Endothelial cell of umbilical vein (primary cell): ENCODE measurements at regions not wholly inside any gene's neighbourhood (a gene's known extent, or its start where the extent isn't known, plus 50 kb on each side); places are given as distances from the start of the nearest gene placed in this dataset.

ENCODE experiments used
- BruUV-seq: library from RNA; stranded (reverse); fragments of 400-500 nt; replicated peaks from 2 replicates; lab custom pipeline; 2021; lab: Mats Ljungman, UMichigan
- CTCF ChIA-PET: fragments of 300-600, 350-600 bp; sonication (Branson Sonifier 250); formaldehyde crosslinking; loops from one replicate; lab custom pipeline; 2021; ENCODE audit warnings: antibody characterized with exemption, inconsistent platforms; lab: Charles Lee
- POLR2A ChIA-PET: fragments of 300-600, 350-600 bp; sonication (Branson Sonifier 250); formaldehyde crosslinking; loops from one replicate; lab custom pipeline; 2021; ENCODE audit warnings: antibody characterized with exemption, inconsistent platforms; lab: Charles Lee
- DNase-seq: peaks from one replicate; pipeline ENCODE4 v3.0.0-alpha.2; 2011; ENCODE audit warnings: low read depth, low spot score
- FAIRE-seq: peaks from 2 replicates; lab custom pipeline; 2011; peaks lifted over from hg19 to GRCh38; lab: Jason Lieb, UNC
- H2AFZ ChIP-seq: 2 replicates; pipeline ENCODE4 v1.6.0; 2012; ENCODE audit warnings: low read depth, low read length, control low read depth, inconsistent platforms
- H3K27ac ChIP-seq: 2 replicates; pipeline ENCODE4 v1.5.1; 2011; ENCODE audit warnings: low read depth, mild to moderate bottlenecking, control low read depth, low read length, moderate library complexity; ENCODE audit not compliant: insufficient read depth
- H3K27me3 ChIP-seq, 2 experiments: 2 replicates each; pipeline versions ENCODE4 v1.6.0 to v1.6.1; 2011; ENCODE audit warnings: low read length in 2 of 2, mixed read lengths in 1 of 2; ENCODE audit not compliant: control insufficient read depth in 2 of 2, insufficient read depth in 2 of 2
- H3K36me3 ChIP-seq, 2 experiments: 2 replicates in 1 of 2; 3 replicates in 1 of 2; pipeline ENCODE4 v1.5.1; 2011; ENCODE audit warnings: low read length in 2 of 2, mild to moderate bottlenecking in 1 of 2, moderate library complexity in 1 of 2; ENCODE audit not compliant: control insufficient read depth in 2 of 2, insufficient read depth in 2 of 2; ENCODE audit errors: extremely low read depth in 1 of 2
- H3K4me1 ChIP-seq: 3 replicates; pipeline ENCODE4 v1.5.1; 2011; ENCODE audit warnings: mild to moderate bottlenecking, low read length; ENCODE audit not compliant: control insufficient read depth, insufficient read depth; ENCODE audit errors: extremely low read depth
- H3K4me2 ChIP-seq: 2 replicates; pipeline ENCODE4 v1.6.1; 2011; ENCODE audit warnings: low read length, control low read depth, mixed read lengths; ENCODE audit not compliant: insufficient read depth
- H3K4me3 ChIP-seq, 3 experiments: fragments of 200-600 bp in 1 of 3; sonication (generic), shearing (Covaris generic) in 1 of 3; replicated peaks in 1 of 3; 2 replicates each; pipeline ENCODE4 v1.5.1; 2011 to 2016; ENCODE audit warnings: control low read depth in 3 of 3, low read length in 3 of 3, mild to moderate bottlenecking in 2 of 3, inconsistent platforms in 1 of 3, low read depth in 1 of 3, moderate library complexity in 1 of 3; ENCODE audit not compliant: insufficient read depth in 1 of 3
- H3K79me2 ChIP-seq: 2 replicates; pipeline ENCODE4 v1.6.0; 2012; ENCODE audit warnings: low read length, inconsistent platforms; ENCODE audit not compliant: control insufficient read depth, insufficient read depth
- H3K9ac ChIP-seq: replicated peaks from 2 replicates; pipeline ENCODE3; 2011; ENCODE audit warnings: low read length, control low read depth; ENCODE audit not compliant: insufficient read depth; ENCODE audit errors: extremely low read depth
- H3K9me1 ChIP-seq: replicated peaks from 3 replicates; pipeline ENCODE4 v1.6.0; 2011; ENCODE audit warnings: mild to moderate bottlenecking, low read length; ENCODE audit not compliant: control insufficient read depth, insufficient read depth; ENCODE audit errors: extremely low read depth
- H3K9me3 ChIP-seq: replicated peaks from 2 replicates; pipeline ENCODE4 v1.5.1; 2012; ENCODE audit warnings: low read length, inconsistent platforms; ENCODE audit not compliant: control insufficient read depth, insufficient read depth
- H4K20me1 ChIP-seq: replicated peaks from 2 replicates; pipeline ENCODE3; 2011; ENCODE audit warnings: mild to moderate bottlenecking, low read length; ENCODE audit not compliant: control insufficient read depth, insufficient read depth; ENCODE audit errors: extremely low read depth
- EZH2 ChIP-seq: IDR thresholded peaks from 2 replicates; pipeline ENCODE4 v1.6.1; 2012; ENCODE audit warnings: borderline replicate concordance, low read depth, mild to moderate bottlenecking, moderate library complexity, low read length, inconsistent platforms; ENCODE audit not compliant: severe bottlenecking
- FOS ChIP-seq: IDR thresholded peaks from 2 replicates; pipeline ENCODE4 v1.6.1; 2011; ENCODE audit warnings: mild to moderate bottlenecking, low read length, moderate library complexity, borderline replicate concordance; ENCODE audit not compliant: insufficient read depth
- GATA2 ChIP-seq: IDR thresholded peaks from 2 replicates; pipeline ENCODE4 v1.7.0; 2011; ENCODE audit warnings: low read depth, mild to moderate bottlenecking, moderate library complexity, mixed read lengths, low read length; ENCODE audit not compliant: insufficient read length, insufficient read depth
- JUN ChIP-seq: IDR thresholded peaks from 2 replicates; pipeline ENCODE4 v1.6.1; 2011; ENCODE audit warnings: borderline replicate concordance, low read depth; ENCODE audit not compliant: insufficient read length, insufficient read depth
- MYC ChIP-seq: IDR thresholded peaks from one replicate; pipeline ENCODE4 v1.6.1; 2011; ENCODE audit warnings: mild to moderate bottlenecking, low read depth, low read length
- POLR2A ChIP-seq: IDR thresholded peaks from 2 replicates; pipeline ENCODE4 v1.6.1; 2012; ENCODE audit warnings: low read depth, mild to moderate bottlenecking, control low read depth, low read length
- POLR2AphosphoS5 ChIP-seq: IDR thresholded peaks from 2 replicates; pipeline ENCODE4 v1.6.1; 2012; ENCODE audit warnings: low read depth, mild to moderate bottlenecking, control low read depth, low read length, moderate library complexity; ENCODE audit not compliant: insufficient read depth
- dilution Hi-C: fragments of 300-500 bp; cut with MboI; formaldehyde crosslinking; loops from one replicate; pipeline ENCODE4 v1.15.0; 2019; ENCODE audit warnings: low sequenced_read_pairs; ENCODE audit not compliant: extremely low pct_ligation_motif_present
- intact Hi-C: fragments of 100-400 bp; cut with micrococcal nuclease; formaldehyde crosslinking; loops from one replicate; pipeline ENCODE4 v1.10.0; 2022
- TF ChIP-seq, protein P1 (sequence below), 2 donors: IDR thresholded peaks; 1 replicate in 1 of 2; 2 replicates in 1 of 2; pipeline ENCODE4 v1.5.1; 2011; ENCODE audit warnings: low read length in 2 of 2, mild to moderate bottlenecking in 2 of 2, moderate library complexity in 2 of 2, control low read depth in 1 of 2, inconsistent platforms in 1 of 2, low read depth in 1 of 2; ENCODE audit not compliant: insufficient read depth in 1 of 2; ENCODE audit errors: extremely low read depth in 1 of 2
- TF ChIP-seq, protein P2 (sequence below): IDR thresholded peaks from 2 replicates; pipeline ENCODE4 v1.6.1; 2011; ENCODE audit not compliant: insufficient read depth, insufficient read length

DNA sequence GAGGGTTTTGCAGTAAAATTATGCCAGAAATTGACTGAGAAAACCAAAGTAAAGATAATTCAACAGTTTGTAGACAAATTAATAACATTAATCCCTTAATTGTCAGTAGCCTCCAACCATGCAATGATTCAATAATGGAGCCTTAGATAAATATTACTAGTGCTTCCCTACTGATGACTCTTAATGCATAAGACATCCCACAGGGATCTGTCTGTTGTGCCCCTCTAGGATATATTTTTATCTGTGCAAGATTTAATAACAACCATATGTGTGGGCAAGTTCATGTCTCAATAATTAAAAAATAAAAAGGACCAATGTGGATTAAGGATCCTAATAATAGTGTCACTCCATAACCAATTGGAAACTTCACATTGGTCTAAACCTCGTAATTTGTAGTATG, 230.3 kb upstream of the TCF4 start:
- dilution Hi-C loops = no loop called here
- TF ChIP-seq GATA2 (no peak), JUN (no peak), EZH2 (no peak), POLR2AphosphoS5 (no peak), POLR2A (no peak), FOS (no peak), MYC (no peak)
- TF ChIP-seq, protein P1, sequence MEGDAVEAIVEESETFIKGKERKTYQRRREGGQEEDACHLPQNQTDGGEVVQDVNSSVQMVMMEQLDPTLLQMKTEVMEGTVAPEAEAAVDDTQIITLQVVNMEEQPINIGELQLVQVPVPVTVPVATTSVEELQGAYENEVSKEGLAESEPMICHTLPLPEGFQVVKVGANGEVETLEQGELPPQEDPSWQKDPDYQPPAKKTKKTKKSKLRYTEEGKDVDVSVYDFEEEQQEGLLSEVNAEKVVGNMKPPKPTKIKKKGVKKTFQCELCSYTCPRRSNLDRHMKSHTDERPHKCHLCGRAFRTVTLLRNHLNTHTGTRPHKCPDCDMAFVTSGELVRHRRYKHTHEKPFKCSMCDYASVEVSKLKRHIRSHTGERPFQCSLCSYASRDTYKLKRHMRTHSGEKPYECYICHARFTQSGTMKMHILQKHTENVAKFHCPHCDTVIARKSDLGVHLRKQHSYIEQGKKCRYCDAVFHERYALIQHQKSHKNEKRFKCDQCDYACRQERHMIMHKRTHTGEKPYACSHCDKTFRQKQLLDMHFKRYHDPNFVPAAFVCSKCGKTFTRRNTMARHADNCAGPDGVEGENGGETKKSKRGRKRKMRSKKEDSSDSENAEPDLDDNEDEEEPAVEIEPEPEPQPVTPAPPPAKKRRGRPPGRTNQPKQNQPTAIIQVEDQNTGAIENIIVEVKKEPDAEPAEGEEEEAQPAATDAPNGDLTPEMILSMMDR (IDR thresholded peaks at IDR 0.05; ENCODE audit: extremely low read depth in 1 of 2, insufficient read depth in 1 of 2, low read depth in 1 of 2, low read length in 2 of 2) = no peak
- TF ChIP-seq, protein P2, sequence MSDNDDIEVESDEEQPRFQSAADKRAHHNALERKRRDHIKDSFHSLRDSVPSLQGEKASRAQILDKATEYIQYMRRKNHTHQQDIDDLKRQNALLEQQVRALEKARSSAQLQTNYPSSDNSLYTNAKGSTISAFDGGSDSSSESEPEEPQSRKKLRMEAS = no peak
- Histone ChIP-seq H3K27me3 (no peaks in the 10 kb centered on the region), H4K20me1 (no peaks in the 10 kb centered on the region), H3K4me3 (no peak overlapping the region), H3K79me2 (no peaks in the 10 kb centered on the region), H3K36me3 (no peaks in the 10 kb centered on the region), H3K9ac (no peak overlapping the region), H2AFZ (no peak overlapping the region), H3K27ac (no peak overlapping the region), H3K9me3 (no peaks in the 10 kb centered on the region), H3K4me1 (no peaks in the 10 kb centered on the region), H3K4me2 (no peak overlapping the region), H3K9me1 (no peaks in the 10 kb centered on the region)
- no peak for DNase-seq
- CTCF ChIA-PET = interaction anchor here (1.4 to 2.0 kb wide), 2 partner anchors 11 to 12 kb away, joined by 3 to 6 read pairs; no protein-coding TSS in a partner anchor
- no TSS peak for BruUV-seq
- POLR2A ChIA-PET = no interaction called here
- FAIRE-seq = no peak
- intact Hi-C loops = no loop called here
